ENCODE measurements at regions not wholly inside any gene's neighbourhood (a gene's known extent, or its start where the extent isn't known, plus 50 kb on each side); places are given as distances from the start of the nearest gene placed in this dataset.

DNA sequence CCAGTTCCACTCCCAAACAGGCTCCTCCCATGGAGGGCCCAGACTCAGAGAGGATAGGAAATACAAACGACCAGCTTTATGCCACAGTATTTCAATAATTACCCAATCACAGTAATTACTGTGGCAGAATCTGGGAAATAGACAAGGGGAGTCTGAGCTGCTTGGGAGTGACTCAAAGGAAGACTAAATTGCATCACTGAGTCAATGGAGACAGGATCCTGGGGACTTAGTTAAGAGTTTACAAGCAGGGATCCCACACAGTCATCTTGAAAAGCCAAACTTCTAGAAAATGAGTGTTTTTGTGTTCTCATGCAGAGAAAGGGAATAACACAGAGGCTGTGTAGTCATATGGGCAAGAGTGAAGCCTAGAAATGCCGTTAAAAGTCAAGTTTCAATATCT lies 1142.1 kb downstream of the CNTNAP5 start:
- DNase-seq (ENCODE audit: low read depth in 2 of 2): peak in 1 of 2 donors; percentile 55
- no peak overlapping the region for H3K4me3 ChIP-seq (replicated peaks in 1 of 2; ENCODE audit: low read depth in 2 of 2, low read length in 2 of 2)
- TF ChIP-seq, protein P1, sequence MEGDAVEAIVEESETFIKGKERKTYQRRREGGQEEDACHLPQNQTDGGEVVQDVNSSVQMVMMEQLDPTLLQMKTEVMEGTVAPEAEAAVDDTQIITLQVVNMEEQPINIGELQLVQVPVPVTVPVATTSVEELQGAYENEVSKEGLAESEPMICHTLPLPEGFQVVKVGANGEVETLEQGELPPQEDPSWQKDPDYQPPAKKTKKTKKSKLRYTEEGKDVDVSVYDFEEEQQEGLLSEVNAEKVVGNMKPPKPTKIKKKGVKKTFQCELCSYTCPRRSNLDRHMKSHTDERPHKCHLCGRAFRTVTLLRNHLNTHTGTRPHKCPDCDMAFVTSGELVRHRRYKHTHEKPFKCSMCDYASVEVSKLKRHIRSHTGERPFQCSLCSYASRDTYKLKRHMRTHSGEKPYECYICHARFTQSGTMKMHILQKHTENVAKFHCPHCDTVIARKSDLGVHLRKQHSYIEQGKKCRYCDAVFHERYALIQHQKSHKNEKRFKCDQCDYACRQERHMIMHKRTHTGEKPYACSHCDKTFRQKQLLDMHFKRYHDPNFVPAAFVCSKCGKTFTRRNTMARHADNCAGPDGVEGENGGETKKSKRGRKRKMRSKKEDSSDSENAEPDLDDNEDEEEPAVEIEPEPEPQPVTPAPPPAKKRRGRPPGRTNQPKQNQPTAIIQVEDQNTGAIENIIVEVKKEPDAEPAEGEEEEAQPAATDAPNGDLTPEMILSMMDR (IDR thresholded peaks at IDR 0.05; ENCODE audit: low read depth, low read length): no peak

DNA sequence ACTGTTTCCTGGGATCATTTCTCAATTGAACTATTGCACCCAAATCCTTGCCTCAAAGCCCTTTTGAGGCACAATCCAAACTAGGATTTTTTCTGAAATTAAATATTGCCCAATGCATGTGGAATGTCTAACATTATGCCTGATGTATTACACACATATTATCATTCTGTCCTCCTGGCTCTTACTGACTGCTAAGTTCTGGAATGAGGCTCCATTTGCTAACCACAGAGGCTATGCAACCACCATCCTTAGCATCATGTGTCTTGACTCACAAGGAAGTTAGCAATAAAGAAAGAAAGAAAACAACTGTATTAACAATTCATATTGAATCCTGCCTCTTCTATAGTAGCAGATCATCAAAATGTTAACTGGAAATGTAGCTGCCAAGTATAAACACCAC lies 1142.7 kb downstream of the CNTNAP5 start:
- DNase-seq (ENCODE audit: low read depth in 2 of 2): peak; percentile 5 to 84
- TF ChIP-seq, protein P1 (IDR thresholded peaks at IDR 0.05; ENCODE audit: low read depth, low read length): no peak

DNA sequence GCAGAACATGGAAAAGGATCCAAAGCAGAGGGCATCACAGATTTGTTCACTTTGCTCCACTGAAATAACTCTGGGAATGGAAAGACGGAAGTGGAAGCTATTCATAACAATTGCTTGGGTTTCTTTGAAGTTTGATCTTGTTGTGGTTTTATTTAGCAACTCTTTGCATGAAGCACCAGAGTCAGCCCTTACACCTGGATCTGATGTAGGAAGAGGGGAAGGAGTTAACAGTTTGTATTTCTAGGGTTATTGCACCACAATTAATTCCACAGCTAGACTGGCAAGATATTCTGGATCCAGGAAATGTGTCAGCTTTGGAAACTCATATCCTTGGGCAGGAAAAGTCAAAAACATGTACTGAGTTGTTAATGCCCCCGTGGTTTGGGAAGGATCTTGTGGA lies 1143.4 kb downstream of the CNTNAP5 start:
- DNase-seq (ENCODE audit: low read depth in 2 of 2): peak in 1 of 2 donors; percentile 26
- H3K4me3 ChIP-seq (replicated peaks in 1 of 2; ENCODE audit: low read depth in 2 of 2, low read length in 2 of 2): no peak overlapping the region
- TF ChIP-seq, protein P1 (IDR thresholded peaks at IDR 0.05; ENCODE audit: low read depth, low read length): no peak

More for the DNA sequence above, 1142.7 kb downstream of the CNTNAP5 start:
- no peak overlapping the region for H3K4me3 ChIP-seq (replicated peaks in 1 of 2; ENCODE audit: low read depth in 2 of 2, low read length in 2 of 2)

DNA sequence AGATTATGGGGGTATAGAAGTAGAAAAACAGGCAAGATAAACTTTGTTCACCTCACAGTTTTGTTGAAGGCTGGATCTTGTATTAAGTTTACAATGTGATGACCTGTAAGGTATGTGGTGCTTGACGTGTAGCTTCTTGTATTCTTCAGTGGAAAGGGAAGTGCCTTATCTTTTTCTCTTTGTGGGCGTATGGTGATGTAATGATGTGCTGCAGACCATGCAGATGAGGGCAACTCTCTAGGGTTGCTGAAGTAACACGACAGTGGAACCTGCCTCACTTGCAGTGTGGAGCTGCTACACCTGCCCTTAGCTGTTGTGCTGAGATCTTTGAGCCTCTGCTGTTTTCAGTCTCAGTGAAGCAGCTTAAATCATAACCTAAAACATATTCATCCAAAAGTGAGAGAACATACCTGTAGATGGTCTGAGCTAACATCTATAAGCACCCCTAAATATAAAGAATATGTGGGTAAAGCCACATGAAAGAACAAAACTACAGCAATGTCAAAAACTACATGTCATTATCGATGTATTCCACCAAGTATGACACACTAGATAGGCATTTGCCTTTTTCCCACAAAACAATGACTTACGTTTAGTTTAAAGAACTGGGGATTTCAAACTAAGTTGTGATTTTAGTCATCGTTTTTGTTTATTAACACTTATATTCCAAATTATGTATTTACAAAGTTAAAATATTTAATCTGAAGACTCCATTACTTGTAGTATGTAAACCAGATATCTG lies 1144.1 kb downstream of the CNTNAP5 start:
- DNase-seq (ENCODE audit: low read depth in 2 of 2): peak in 1 of 2 donors; percentile 17
- no peak overlapping the region for H3K4me3 ChIP-seq (replicated peaks in 1 of 2; ENCODE audit: low read depth in 2 of 2, low read length in 2 of 2)
- TF ChIP-seq, protein P1 (IDR thresholded peaks at IDR 0.05; ENCODE audit: low read depth, low read length): no peak

DNA sequence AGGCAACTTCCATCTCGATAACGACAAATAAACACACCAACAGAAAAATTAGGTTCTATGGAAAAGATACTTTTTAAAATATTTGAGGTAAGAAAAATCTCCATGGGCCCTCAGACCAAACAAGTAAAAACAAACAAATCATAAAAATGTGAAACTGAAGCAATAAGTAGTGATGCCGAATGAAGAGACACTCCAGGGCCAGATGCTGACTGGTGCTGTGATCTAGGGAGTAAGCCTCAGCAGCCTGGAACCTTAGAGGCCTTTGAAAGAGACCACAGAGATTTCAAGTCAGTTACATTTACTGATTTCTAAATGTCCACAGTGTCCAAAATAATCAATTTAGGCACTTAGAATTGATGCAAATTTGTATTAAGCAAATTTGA lies 1144.7 kb downstream of the CNTNAP5 start:
- H3K4me3 ChIP-seq (replicated peaks in 1 of 2; ENCODE audit: low read depth in 2 of 2, low read length in 2 of 2): no peak overlapping the region
- TF ChIP-seq, protein P1 (IDR thresholded peaks at IDR 0.05; ENCODE audit: low read depth, low read length): no peak
- DNase-seq (ENCODE audit: low read depth in 2 of 2): no peak

DNA sequence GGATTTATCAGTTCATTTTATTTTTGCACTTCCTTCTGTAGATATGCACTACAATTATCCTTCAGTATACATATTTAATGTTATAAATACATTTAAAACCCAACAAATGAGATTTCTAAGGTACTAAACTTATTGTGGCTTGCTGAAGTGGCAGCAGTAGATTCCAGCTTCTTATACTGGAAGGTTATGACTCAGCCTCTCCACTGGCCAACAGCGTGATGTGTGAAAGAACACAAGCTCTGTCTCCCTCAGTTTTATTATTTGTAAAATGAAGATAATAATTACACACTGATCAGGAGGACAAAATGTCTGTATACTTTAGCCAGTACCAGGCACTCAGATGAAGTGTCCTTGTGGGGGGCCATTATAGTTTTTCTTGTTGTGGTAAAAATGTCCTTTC lies 1147.1 kb downstream of the CNTNAP5 start:
- no peak overlapping the region for H3K4me3 ChIP-seq (replicated peaks in 1 of 2; ENCODE audit: low read depth in 2 of 2, low read length in 2 of 2)
- DNase-seq (ENCODE audit: low read depth in 2 of 2): peak in 1 of 2 donors; percentile 18
- TF ChIP-seq, protein P1 (IDR thresholded peaks at IDR 0.05; ENCODE audit: low read depth, low read length): no peak

DNA sequence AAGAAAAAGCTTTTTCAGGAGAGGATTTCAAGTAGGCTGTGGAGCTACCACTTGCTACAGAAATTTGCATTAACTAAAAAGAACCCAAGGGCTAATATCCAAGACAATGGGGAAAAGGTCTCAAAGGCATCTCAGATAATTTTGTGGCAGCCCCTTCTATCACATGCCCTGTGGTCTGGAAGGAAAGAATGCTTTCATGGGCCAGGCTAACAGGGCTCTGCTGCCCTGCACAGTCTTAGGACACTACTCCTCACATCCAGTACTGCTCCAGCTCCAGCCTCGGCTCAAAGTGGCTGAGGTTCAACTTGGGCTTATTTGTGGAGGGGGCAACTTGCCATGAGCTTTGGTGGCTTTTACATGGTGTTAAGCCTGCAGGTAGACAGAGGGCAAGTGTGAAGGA lies 1150.3 kb downstream of the CNTNAP5 start:
- no peak overlapping the region for H3K4me3 ChIP-seq (replicated peaks in 1 of 2; ENCODE audit: low read depth in 2 of 2, low read length in 2 of 2)
- DNase-seq (ENCODE audit: low read depth in 2 of 2): no peak
- TF ChIP-seq, protein P1 (IDR thresholded peaks at IDR 0.05; ENCODE audit: low read depth, low read length): no peak
